Stimulated activated CD4-positive, alpha-beta T cell treated with anti-CD3 and anti-CD28 coated beads, Interleukin-2, amount 100 ng/mL, for 24 hours (primary cell): ENCODE measurements at regions not wholly inside any gene's neighbourhood (a gene's known extent, or its start where the extent isn't known, plus 50 kb on each side); places are given as distances from the start of the nearest gene placed in this dataset.

ENCODE experiments used
- DNase-seq, 2 donors: peaks; one replicate each; pipeline ENCODE4 v3.0.0-alpha.2; 2020

DNA sequence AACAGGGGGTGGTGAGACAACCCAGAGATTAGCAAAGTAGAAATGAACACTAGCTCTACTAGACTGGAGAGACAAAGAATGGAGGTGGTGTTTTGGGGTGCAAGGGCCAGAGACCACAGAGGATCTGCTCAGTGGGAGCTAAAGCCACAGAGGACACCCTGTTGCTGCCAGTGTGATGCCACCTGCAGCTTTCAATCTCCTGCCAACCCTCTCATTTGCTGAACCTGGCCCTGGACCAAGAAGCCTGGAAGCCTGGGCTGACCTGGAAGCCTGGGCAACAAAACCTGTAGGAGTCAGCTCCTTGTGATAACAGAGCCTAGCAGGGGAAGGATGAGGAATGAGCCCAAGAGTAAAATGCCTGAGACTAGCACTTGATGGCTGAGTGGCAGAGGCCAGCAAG, 81.1 kb upstream of the ADO start:
- DNase-seq, result no peak

DNA sequence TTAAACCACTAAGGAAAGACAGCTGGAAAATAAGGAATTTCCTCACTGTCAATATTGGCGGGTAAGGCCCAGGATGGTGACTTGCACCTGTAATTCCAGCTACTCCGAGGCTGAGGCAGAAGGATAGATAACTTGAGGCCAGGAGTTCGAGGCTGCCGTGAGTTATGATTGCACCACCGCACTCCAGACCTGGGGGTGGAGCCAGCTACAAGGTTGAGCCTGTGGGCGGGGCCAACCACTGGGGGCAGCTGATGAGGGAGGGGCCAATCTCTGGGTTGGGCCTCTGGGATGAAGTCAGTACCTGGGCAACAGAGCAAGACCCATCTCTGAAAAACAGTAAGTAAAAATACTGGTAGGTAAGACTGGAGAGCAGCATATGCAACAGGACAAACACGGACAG, 80.1 kb upstream of the ADO start:
- DNase-seq, result peak in 1 of 2 donors; percentile 41

DNA sequence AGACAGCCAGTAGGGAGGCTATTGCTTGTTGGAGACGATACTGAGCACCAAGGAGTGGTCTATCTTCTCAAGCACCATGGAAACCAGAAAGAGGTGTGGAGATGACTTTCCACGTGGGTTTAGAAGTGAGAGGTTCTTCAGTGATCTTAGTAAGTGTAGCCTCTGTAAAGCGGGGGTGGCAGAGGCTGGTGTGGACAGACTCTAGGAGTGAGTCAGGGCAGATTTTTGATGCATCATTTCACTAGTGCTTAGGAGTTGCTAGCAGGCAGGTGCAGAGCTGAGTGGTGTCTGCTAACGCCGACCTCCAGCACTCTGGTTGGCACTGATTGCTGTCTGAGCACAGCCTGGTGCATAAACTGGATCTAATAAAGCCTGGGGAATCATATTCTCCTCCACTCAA, 78.4 kb upstream of the ADO start:
- DNase-seq, result peak; percentile 64 to 77

DNA sequence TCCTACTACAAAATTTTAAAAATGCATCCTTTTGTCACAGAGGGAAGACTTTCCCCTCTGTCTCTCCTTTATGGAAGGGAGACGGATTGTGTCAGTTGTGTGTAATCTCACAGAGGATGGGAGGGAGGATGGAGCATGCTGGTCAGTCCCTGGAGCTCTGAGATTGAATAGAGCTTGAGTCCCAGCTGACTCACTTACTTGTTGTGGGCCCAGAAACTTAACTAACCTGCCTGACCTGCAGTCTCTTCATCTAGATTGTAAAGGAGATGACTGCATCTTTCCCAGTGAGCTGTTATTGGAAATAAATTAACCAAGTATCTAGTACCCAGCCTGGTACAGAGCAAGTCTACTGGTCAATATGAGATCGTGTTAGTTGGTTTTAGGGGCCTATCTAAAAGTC, 77.9 kb upstream of the ADO start:
- DNase-seq, result no peak

DNA sequence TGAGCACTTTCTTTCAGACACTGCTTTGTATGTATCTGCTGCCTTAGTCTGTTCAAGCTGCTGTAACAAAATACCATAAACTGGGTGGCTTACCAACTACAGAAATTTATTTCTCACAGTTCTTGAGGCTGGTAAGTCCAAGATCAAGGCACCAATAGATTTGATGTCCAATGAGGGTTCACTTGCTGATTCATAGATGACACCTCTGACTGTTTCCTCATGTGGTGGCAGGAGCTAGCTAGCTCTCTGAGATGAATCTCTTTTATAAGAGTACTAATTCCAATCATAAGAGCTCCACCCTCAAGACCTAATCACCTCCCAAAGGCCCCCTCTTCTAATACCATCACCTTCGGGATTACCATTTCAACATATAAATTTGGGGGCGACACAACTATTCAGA, 76.6 kb upstream of the ADO start:
- no peak for DNase-seq

DNA sequence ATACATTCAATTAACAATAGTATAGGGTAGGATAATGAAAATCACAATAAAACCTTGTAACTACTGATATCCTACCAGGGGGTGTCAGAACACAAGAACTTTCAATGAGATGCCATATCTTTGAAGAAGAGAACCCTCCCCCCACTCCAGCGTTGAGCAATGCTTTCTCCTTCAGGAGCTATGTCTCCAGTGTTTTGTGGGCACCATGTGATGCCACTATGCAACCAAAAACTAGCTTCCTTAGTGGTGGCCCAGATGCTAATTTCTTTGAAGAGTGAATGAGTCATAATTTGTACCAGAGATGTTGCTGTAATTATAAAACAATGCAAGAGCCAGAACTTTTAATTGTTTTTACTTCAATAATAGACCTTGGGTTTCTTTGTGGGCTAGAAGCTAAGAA, 76.0 kb upstream of the ADO start:
- no peak for DNase-seq

DNA sequence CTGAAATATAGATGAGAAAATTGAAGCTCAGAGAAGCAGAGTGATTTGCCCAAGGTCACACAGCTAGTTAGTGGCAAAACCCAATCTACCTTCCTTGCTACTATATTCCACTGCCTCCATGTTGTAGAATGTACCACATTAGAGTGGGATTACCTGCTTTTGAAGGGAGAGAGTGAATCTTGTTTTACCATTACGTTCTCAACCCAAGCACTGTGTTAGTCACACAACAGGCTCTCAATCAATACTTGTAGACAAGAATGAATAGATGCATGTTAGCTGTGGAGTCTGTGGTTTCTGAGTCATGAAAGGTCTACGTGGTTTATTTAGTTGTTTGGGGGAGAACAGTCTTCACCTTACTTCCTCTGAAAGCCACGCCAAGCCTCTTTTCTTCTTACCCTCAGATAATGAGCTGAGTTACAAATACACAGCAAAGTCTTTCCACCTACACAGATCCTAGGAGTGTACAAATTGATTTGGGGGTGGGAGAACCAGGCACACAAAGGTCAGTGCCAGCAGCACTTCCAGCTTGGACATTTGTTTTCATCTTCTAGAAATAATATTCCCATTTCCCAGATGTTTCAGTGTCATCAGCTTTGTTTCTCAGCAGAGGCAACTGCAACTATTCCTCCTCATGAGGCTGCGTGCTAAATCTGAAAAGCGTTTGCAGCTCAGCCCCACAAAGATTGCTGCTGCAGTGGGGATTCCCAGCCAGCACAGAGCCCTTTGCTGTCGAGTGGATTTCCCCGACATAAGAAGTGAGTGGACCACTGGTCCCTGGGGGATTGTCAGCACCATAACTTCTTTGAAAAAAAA, 71.5 kb upstream of the ADO start:
- peak; percentile 46 to 61 for DNase-seq

DNA sequence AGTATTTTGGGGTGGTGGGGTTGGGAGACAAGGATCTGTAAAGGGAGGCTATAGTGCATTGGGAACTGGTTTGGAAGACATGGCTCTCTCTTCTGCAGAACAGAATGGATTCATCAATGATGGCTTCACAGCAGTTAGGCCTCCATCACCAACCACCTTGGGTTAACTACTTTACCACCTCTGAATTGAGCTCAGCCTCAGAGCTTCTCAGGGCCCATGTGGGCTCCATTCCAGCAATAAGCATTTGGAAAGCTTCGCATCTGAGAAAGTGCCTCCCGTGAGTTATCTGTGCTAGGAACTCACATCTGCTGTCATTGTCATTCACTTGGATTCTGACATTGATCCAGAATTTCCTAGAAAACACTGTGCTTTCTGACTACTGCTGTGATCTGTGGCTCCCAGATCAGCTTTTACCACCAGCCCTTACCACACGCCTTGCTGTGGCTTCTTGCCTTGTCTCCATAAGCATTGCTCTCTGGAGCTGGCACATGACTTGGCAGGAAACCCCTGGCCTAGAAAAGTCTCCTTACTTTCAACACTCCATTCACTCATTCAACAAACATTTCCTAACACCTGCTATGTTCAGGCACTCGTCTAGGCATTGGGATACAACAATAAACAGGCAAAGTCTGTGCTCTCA, 70.7 kb upstream of the ADO start:
- DNase-seq, result no peak

DNA sequence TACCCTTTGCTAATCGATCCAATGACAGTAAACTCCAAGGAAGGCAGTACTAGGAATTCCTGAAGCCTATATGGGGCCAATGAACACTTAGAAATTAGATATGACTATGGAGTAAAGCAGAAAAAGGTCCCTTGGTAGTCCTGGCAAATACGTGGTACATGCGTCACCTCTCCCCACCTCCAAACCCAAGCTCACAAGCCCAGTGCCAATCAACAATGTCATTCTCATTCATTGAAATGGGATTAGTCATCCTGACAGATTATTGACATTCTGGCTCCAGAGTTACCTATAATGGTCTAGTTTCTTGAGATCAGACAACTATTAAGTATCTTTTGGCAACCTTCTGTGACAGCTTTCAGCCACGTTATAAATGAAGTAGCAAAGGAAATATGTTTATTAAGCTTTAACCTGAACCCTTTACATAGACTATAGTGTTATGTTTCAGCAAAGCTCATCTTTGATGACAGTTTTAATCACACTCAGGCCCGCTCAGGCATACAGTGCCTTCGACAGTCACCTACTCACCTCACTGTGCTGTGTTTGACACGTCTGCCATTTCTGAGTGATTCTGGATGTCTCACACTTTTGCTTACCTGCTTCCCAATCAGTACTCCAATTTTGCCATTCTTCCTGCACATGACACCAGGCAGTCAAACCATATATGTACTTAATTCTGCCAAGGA, 69.6 kb upstream of the ADO start:
- no peak for DNase-seq

DNA sequence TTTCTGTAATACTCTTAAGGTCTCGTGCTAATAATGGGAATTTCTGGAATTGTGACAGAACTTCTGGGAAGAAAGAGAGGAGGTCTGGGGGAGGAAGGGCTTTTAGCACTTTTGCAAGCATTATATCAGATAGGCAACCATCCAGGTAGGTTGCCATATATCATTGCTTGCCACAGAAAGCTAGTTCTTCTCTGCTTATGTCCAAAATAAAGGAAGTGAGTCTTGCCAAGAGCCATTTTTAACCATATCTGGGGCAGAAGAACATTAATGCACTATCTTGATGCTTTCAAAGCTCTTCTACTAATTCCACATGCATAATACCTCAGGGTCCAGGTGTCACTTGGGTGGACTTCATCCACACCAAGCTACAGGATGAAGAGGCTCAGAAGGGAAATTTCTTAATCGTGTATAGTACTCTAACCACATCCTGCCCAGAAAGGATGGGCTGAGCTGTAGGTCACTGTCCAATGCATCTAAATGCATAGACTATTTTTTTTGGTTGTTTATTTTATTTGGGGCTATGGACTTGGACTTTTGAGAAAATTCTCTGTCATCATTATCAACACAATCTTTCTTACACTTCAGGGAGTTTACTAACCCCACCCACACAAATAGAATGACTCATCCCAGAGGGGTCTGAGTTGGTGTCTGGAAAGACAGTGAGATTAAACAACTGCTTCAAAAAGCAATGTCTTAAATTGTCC, 68.9 kb upstream of the ADO start:
- peak in 1 of 2 donors; percentile 29 for DNase-seq

DNA sequence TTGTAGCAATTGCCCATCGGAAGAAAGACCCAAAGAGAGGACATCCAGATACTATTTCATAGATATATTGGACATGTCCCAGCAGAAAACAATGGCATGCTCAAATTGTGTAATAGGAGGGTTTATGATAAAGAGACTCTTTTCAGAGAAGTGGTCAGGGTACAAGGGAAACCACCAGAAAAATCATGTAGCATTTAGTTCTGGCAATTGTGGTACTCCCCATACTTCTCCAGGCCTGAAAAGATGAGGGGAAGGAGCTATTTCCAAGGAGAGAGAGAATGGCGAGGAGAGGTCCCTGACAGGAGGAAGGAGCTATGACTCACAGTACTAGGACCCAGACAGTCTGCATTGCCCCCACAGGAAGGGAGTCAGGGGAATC, 68.4 kb upstream of the ADO start:
- DNase-seq, result no peak

DNA sequence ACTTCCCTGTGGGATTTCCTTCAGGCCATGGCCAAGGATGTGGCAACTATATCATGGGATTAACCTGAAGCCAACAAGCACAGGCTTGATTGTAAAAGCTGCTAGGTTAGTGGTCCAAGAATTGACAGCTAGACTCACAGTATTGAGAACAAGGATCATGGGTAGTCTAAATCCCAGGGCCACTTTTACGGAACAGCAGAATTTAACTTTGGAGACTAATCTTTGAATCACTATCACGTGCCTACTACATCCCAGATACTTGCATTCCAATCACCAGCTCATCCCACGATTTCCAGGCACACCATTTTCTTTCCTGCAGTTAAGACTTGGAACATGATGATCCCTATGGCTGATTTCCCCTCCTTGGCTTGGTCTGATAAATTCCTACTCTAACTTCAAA, 65.6 kb upstream of the ADO start:
- no peak for DNase-seq

DNA sequence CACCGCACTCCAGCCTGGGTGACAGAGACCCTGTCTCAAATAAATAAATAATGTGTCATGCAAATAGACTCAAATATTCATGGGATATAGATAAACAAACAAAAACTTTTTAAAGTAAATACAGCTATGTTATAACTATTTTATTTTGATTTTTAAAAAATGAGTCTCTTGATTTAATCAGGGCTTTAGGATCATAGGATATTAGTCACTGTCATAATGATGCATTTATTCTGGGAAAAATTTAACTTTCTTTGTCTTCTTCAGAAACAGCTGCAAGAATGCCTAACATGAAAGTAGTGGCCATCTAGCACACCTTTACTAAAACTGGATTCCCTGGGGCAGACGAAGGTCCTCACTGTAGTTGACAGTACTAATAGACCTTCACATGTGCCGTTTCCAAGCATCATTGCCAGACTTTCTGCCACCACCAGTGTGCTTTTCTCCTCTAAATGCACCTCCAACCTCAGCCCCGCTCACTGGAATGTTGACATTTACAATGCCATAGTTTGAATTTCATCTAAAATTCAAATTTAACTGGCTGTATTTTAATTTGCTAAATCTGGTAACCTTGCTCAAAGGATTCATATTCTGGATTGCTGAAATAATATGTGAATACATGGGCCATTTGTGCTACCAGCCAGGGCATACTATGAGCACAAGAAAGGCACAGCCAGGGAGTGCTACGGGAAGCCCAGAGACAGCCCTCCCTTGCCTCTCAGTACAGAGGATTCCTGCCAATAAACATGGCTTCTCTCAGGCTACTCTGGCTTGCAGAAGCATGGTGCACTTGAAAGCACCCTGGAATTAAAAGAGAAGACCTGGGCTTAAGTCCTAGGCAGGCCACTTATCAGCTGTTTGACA, 63.4 kb upstream of the ADO start:
- DNase-seq, result no peak

DNA sequence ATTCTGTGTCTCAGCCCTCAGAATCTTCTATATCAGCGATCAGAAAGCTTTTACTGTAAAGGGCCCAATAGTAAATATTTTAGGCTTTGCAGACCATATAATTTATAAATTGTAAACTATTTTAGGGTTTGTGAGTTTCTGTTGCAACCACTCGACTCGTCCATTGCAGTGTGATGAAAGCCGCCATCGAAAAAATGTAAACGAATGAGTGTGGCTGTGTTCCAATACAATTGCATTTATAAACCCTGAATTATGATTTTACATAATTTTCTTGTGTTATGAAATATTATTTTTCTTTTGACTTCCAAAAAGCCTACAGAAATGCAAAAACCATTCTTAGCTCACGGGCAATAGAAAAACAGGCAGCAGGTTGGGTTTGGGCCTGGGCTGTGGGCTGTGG, 62.5 kb upstream of the ADO start:
- DNase-seq, result no peak

DNA sequence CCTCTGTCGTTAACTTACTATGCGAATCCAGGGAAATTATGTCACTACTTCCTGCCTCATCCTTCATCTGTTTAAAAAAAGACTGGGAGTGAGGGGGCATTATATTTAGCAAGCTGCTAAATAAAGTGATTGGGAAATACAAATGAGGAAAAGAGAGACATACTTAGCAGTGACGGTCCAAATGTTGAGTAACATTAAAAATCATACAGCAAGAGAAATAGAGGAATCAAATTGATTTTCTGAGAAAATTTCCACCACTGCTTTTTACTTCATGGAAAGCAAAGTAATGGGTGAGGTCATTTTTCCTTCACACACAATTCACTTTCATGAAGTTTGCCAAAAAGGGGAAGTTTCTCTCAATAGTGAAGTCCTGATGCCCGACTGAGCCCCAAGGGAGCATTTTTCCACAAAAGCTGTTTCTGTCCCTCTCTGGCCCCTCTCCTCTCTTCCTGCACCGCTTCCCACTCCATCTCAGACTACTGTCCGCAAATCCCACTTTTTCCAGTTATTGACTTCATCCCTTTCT, 61.9 kb upstream of the ADO start:
- DNase-seq, result no peak

DNA sequence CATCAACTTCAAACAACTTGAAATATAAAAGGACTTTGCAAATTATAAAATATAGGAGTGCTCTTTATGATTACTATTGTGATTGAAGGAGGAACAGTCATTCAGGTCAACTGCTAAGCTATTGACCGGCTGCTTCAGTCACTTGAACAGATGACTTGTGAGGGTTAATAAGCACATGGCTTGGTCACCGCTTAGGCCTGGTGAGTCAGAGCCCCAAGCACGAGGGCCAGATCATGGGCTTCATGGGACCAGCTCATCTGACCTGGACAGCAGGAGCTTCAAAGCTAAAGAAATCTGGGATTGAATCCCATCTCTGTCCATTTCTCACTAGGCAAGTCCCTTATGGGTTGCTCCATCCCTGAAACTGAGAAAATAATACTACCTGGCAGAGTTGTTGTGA, 60.4 kb upstream of the ADO start:
- DNase-seq, result no peak

DNA sequence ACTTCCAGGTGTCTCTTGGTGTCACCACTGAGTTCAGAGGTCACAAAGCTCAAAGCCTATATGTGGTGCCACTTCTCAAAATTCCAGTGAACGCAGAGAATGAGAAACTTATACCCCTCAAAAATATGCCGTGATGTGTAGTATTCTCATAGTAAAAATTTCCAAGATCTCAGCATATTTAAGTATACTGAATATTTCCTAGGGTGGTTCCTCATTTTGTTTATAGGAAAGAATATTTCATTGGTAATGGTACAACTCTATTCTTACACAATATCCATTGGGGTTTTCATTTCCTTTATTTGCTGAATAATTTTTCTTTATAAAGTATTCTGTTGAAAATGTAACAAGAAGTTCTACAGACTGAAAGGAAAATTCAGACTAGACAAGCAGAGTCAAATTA, 58.9 kb upstream of the ADO start:
- DNase-seq, result no peak

DNA sequence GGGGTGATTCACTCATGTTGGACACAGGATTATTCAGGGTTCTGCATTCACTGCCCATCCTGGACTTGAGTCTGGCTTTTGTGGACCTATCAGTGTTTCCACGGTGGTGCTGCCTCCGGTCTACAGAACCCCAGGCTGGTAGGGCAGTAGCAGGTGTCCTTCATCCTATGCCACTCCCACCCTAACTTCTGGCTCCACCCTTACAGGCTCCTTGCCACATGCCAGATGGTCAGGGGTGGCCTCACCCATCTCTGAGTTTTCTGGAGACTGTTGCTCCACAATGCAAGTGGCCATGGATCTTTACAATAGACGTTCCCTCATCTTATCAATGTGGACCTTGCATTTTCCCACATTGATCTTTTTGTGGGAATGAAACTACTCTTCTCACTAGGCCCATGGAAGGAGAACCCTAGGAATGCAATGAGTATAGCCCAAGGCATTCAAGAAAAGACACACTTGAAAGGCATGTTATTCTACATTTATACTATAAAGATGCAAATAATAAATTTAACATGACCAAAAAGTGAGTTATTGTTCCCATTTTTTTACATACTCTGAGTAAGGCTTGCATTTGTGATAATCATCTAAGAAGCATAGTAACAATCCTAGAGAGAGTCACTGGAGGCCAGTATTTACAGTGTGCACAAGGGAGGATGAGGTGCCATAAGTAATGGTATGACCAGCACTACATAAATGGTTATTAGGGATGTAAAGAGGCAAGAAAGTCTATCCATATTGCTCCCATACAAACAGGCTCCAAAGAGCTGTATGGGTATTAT, 57.4 kb upstream of the ADO start:
- no peak for DNase-seq

DNA sequence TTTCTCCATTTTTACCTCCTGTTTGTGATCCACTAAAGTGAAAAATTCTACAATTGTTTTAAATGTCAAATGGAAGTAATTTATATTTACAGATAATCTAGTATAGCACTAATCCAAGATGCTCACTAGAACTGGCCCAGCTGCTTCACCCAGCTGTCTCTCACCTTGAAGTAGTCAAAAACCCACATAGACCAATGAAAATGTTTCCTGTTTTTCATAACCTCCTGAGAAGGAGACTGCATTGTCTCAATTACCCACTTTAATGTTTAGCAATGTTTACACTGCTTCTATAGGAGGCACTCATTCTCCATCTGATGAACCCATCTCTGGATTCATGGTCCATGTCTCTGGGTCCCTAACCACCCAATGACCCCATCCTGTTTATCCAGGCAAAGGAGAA, 56.1 kb upstream of the ADO start:
- no peak for DNase-seq

DNA sequence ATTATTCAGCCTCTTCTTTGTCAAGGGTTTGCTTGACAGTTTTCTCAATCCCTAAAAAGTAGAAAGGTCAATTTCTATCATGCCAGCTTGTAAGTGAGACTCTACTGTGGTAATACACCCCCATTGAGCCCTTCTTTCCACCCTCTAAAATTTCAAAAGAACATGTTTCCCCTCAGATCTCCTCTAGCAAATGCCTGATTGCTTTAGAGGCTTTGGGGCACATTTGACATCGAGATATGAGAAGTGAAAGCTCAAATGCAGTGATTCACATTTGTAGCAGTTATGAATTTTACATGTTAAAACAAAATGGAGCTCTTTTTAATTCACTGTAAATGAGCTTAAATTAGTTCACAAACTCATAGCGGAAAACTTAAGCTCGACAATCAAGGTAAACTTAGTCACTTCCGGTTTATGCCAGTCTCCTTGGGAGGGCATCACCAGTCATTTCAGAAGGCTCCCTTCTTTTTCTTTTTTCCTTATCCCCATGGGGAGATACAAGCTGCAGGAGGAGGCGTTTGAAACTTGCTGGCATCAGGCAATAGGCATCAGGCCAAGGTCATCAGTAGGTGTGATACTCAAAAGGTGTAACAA, 55.3 kb upstream of the ADO start:
- no peak for DNase-seq
